Breast epithelium (tissue), 4 donors: ENCODE measurements at regions not wholly inside any gene's neighbourhood (a gene's known extent, or its start where the extent isn't known, plus 50 kb on each side); places are given as distances from the start of the nearest gene placed in this dataset.
"Not testable (repeated sequence)": the region's sequence is repeated elsewhere in the genome, so short reads cannot be mapped to it uniquely, and the experiment has no call there.

Source experiments
- DNase-seq, 2 donors: peaks; one replicate each; pipeline ENCODE4 v3.0.0-alpha.2; 2019; ENCODE audit warnings: low spot score in 2 of 2
- H3K27ac ChIP-seq, 2 donors: fragments of 200-600 bp; sonication (generic) in 1 of 2; one replicate each; pipeline ENCODE4 v1.5.1; 2016 to 2019; ENCODE audit warnings: mild to moderate bottlenecking in 1 of 2
- H3K27me3 ChIP-seq, 2 donors: fragments of 200-600 bp; sonication (generic) in 1 of 2; one replicate each; pipeline versions ENCODE4 v1.5.1 to v1.6.0; 2017 to 2019; ENCODE audit warnings: control low read depth in 1 of 2, mild to moderate bottlenecking in 1 of 2
- H3K36me3 ChIP-seq: fragments of 200-600 bp; one replicate; pipeline ENCODE4 v1.5.1; 2019
- H3K4me1 ChIP-seq, 2 donors: fragments of 200-600 bp; sonication (generic); one replicate each; pipeline ENCODE4 v1.5.1; 2016 to 2019; ENCODE audit warnings: control low read depth in 1 of 2
- H3K4me3 ChIP-seq, 3 donors: fragments of 200-600 bp; sonication (generic); 1 replicate in 2 of 3; 2 replicates in 1 of 3; pipeline ENCODE4 v1.5.1; 2016 to 2019; ENCODE audit warnings: mild to moderate bottlenecking in 3 of 3, moderate library complexity in 2 of 3
- H3K9me3 ChIP-seq, 2 donors: fragments of 200-600 bp; sonication (generic) in 1 of 2; one replicate each; pipeline ENCODE4 v1.5.1; 2016 to 2019; ENCODE audit warnings: control low read depth in 1 of 2
- CTCF ChIP-seq, 3 donors: fragments of 450-650 bp; IDR thresholded peaks; one replicate each; pipeline ENCODE4 v1.5.1; 2016 to 2017; ENCODE audit warnings: antibody characterized with exemption in 3 of 3, mild to moderate bottlenecking in 3 of 3, moderate library complexity in 3 of 3
- POLR2A ChIP-seq: fragments of 450-650 bp; IDR thresholded peaks from one replicate; pipeline ENCODE4 v1.6.1; 2016; ENCODE audit warnings: antibody characterized with exemption, mild to moderate bottlenecking, moderate library complexity
- POLR2AphosphoS5 ChIP-seq, 3 donors: sonication (generic); formaldehyde crosslinking; IDR thresholded peaks; one replicate each; pipeline ENCODE4 v1.6.1; 2017; ENCODE audit warnings: antibody characterized with exemption in 3 of 3
- intact Hi-C: fragments of 100-400 bp; cut with DNase I; formaldehyde crosslinking; loops from one replicate; pipeline ENCODE4 v1.15.1; 2023; ENCODE audit warnings: low total_unique reads

GRCh38 chr12:54799966-54800365 is 54.4 kb upstream of the MUCL1 start:
- H3K27ac ChIP-seq, H3K36me3 ChIP-seq, H3K9me3 ChIP-seq, H3K27me3 ChIP-seq, H3K4me3 ChIP-seq, H3K4me1 ChIP-seq, intact Hi-C loops, DNase-seq: not testable (repeated sequence)

GRCh38 chr12:54798651-54799050 is 55.7 kb upstream of the MUCL1 start:
- DNase-seq = no peak
- intact Hi-C loops = no loop called here
- Histone ChIP-seq H3K27ac (no peak overlapping the region), H3K4me1 (no peaks in the 10 kb centered on the region), H3K27me3 (no peaks in the 10 kb centered on the region), H3K4me3 (no peak overlapping the region), H3K9me3 (no peaks in the 10 kb centered on the region), H3K36me3 (no peaks in the 10 kb centered on the region)
- TF ChIP-seq POLR2A = no peak

GRCh38 chr12:54796991-54797390 is 57.3 kb upstream of the MUCL1 start:
- no peaks in the 10 kb centered on the region for H3K27me3 ChIP-seq
- no peak for DNase-seq
- no peaks in the 10 kb centered on the region for H3K4me1 ChIP-seq
- no peak overlapping the region for H3K27ac ChIP-seq
- no peaks in the 10 kb centered on the region for H3K36me3 ChIP-seq
- intact Hi-C loops = no loop called here
- TF ChIP-seq POLR2AphosphoS5 (IDR thresholded peaks at IDR 0.05) (no peak), POLR2A (no peak), CTCF (IDR thresholded peaks at IDR 0.05) (no peak)
- no peaks in the 10 kb centered on the region for H3K9me3 ChIP-seq
- H3K4me3 ChIP-seq = no peak overlapping the region

- no peak overlapping the region for H3K4me3 ChIP-seq
- intact Hi-C loops = no loop called here
- H3K27ac ChIP-seq = no peak overlapping the region
- no peaks in the 10 kb centered on the region for H3K27me3 ChIP-seq
- no peak for TF ChIP-seq POLR2AphosphoS5 (IDR thresholded peaks at IDR 0.05)
- no peak for TF ChIP-seq CTCF (IDR thresholded peaks at IDR 0.05)
- TF ChIP-seq POLR2A = no peak
- H3K9me3 ChIP-seq = no peaks in the 10 kb centered on the region
- no peaks in the 10 kb centered on the region for H3K36me3 ChIP-seq
- no peak for DNase-seq
- H3K4me1 ChIP-seq = no peaks in the 10 kb centered on the region
Measured at GRCh38 chr12:54795644-54796043, 58.7 kb upstream of the MUCL1 start.

GRCh38 chr12:54786081-54786480 is 68.2 kb upstream of the MUCL1 start:
- no peaks in the 10 kb centered on the region for H3K27me3 ChIP-seq
- TF ChIP-seq CTCF (IDR thresholded peaks at IDR 0.05) (no peak), POLR2AphosphoS5 (IDR thresholded peaks at IDR 0.05) (no peak), POLR2A (no peak)
- no peak overlapping the region for H3K27ac ChIP-seq
- peaks cover 16 to 31% of the 10 kb centered on the region in 2 donors for H3K9me3 ChIP-seq
- no peaks in the 10 kb centered on the region for H3K4me1 ChIP-seq
- H3K4me3 ChIP-seq = no peak overlapping the region
- no peaks in the 10 kb centered on the region for H3K36me3 ChIP-seq
- no peak for DNase-seq
- intact Hi-C loops = no loop called here

GRCh38 chr12:54784115-54784514 is 70.2 kb upstream of the MUCL1 start:
- intact Hi-C loops = no loop called here
- no peaks in the 10 kb centered on the region for H3K4me1 ChIP-seq
- no peak overlapping the region for H3K27ac ChIP-seq
- H3K36me3 ChIP-seq = no peaks in the 10 kb centered on the region
- peaks cover 16 to 31% of the 10 kb centered on the region in 2 donors for H3K9me3 ChIP-seq
- TF ChIP-seq POLR2A = no peak
- TF ChIP-seq CTCF (IDR thresholded peaks at IDR 0.05) = no peak
- TF ChIP-seq POLR2AphosphoS5 (IDR thresholded peaks at IDR 0.05) = no peak
- no peak for DNase-seq
- no peaks in the 10 kb centered on the region for H3K27me3 ChIP-seq
- H3K4me3 ChIP-seq = no peak overlapping the region

GRCh38 chr12:54777031-54777430 is 77.3 kb upstream of the MUCL1 start:
- H3K9me3 ChIP-seq, H3K27me3 ChIP-seq, H3K27ac ChIP-seq, H3K36me3 ChIP-seq, H3K4me1 ChIP-seq, DNase-seq, H3K4me3 ChIP-seq, intact Hi-C loops: not testable (repeated sequence)
